ENCODE measurements at regions not wholly inside any gene's neighbourhood (a gene's known extent, or its start where the extent isn't known, plus 50 kb on each side); places are given as distances from the start of the nearest gene placed in this dataset.

GRCh38 chr1:20426923-20427322 is 59.1 kb downstream of the CAMK2N1 start:
- H3K9me3 ChIP-seq (ENCODE audit: low read depth): no peaks in the 10 kb centered on the region
- no peaks in the 10 kb centered on the region for H3K36me3 ChIP-seq
- H3K4me3 ChIP-seq: no peak overlapping the region
- no peak for TF ChIP-seq CTCF (IDR thresholded peaks at IDR 0.05; ENCODE audit: low read depth, low read length)
- H3K27me3 ChIP-seq: peaks cover 47% of the 10 kb centered on the region
- no peaks in the 10 kb centered on the region for H3K4me1 ChIP-seq (ENCODE audit: low read depth)
- peak in 1 of 2 donors; percentile 81 for DNase-seq (ENCODE audit: low read depth in 1 of 2, low spot score in 1 of 2)
- no peak overlapping the region for H3K27ac ChIP-seq

- no peak for TF ChIP-seq CTCF (IDR thresholded peaks at IDR 0.05; ENCODE audit: low read depth, low read length)
- H3K27me3 ChIP-seq: peaks cover 46% of the 10 kb centered on the region
- DNase-seq (ENCODE audit: low read depth in 1 of 2, low spot score in 1 of 2): no peak
- H3K9me3 ChIP-seq (ENCODE audit: low read depth): no peaks in the 10 kb centered on the region
- no peak overlapping the region for H3K4me3 ChIP-seq
- no peaks in the 10 kb centered on the region for H3K4me1 ChIP-seq (ENCODE audit: low read depth)
- no peaks in the 10 kb centered on the region for H3K36me3 ChIP-seq
- H3K27ac ChIP-seq: no peak overlapping the region
These were observed 59.6 kb downstream of the CAMK2N1 start for GRCh38 chr1:20426371-20426770.

GRCh38 chr1:20425622-20426021 is 60.4 kb downstream of the CAMK2N1 start:
- H3K9me3 ChIP-seq (ENCODE audit: low read depth): no peaks in the 10 kb centered on the region
- TF ChIP-seq CTCF (IDR thresholded peaks at IDR 0.05; ENCODE audit: low read depth, low read length): no peak
- no peak for DNase-seq (ENCODE audit: low read depth in 1 of 2, low spot score in 1 of 2)

GRCh38 chr1:20423169-20423795 is 62.7 kb downstream of the CAMK2N1 start:
- H3K4me3 ChIP-seq: no peak overlapping the region
- H3K9me3 ChIP-seq (ENCODE audit: low read depth): no peaks in the 10 kb centered on the region
- no peaks in the 10 kb centered on the region for H3K4me1 ChIP-seq (ENCODE audit: low read depth)
- no peak for DNase-seq (ENCODE audit: low read depth in 1 of 2, low spot score in 1 of 2)
- peaks cover 56% of the 10 kb centered on the region for H3K27me3 ChIP-seq
- TF ChIP-seq CTCF (IDR thresholded peaks at IDR 0.05; ENCODE audit: low read depth, low read length): no peak
- no peak overlapping the region for H3K27ac ChIP-seq
- no peaks in the 10 kb centered on the region for H3K36me3 ChIP-seq

More at GRCh38 chr1:20425622-20426021, 60.4 kb downstream of the CAMK2N1 start:
- Histone ChIP-seq H3K4me3 (no peak overlapping the region), H3K4me1 (ENCODE audit: low read depth) (no peaks in the 10 kb centered on the region), H3K27me3 (peaks cover 46% of the 10 kb centered on the region), H3K27ac (no peak overlapping the region), H3K36me3 (no peaks in the 10 kb centered on the region)

GRCh38 chr1:20421441-20421840 is 64.6 kb downstream of the CAMK2N1 start:
- no peaks in the 10 kb centered on the region for H3K36me3 ChIP-seq
- no peaks in the 10 kb centered on the region for H3K4me1 ChIP-seq (ENCODE audit: low read depth)
- no peak overlapping the region for H3K4me3 ChIP-seq
- no peaks in the 10 kb centered on the region for H3K9me3 ChIP-seq (ENCODE audit: low read depth)
- DNase-seq (ENCODE audit: low read depth in 1 of 2, low spot score in 1 of 2): no peak
- H3K27me3 ChIP-seq: peaks cover 57% of the 10 kb centered on the region
- TF ChIP-seq CTCF (IDR thresholded peaks at IDR 0.05; ENCODE audit: low read depth, low read length): no peak
- H3K27ac ChIP-seq: no peak overlapping the region
